Subcutaneous abdominal adipose tissue (tissue), 5 donors: ENCODE measurements at regions not wholly inside any gene's neighbourhood (a gene's known extent, or its start where the extent isn't known, plus 50 kb on each side); places are given as distances from the start of the nearest gene placed in this dataset.

Source experiments
- H3K27ac ChIP-seq: one replicate; pipeline ENCODE4 v1.7.0; 2013; ENCODE audit warnings: low read depth, mild to moderate bottlenecking, inconsistent platforms, low read length, moderate library complexity
- H3K27me3 ChIP-seq, 5 donors: one replicate each; pipeline ENCODE4 v1.7.0; 2013; ENCODE audit warnings: low read length in 5 of 5, inconsistent platforms in 1 of 5; ENCODE audit not compliant: control insufficient read depth in 5 of 5, insufficient read depth in 4 of 5
- H3K36me3 ChIP-seq, 5 donors: one replicate each; pipeline ENCODE4 v1.7.0; 2013; ENCODE audit warnings: low read length in 5 of 5; ENCODE audit not compliant: control insufficient read depth in 5 of 5, insufficient read depth in 5 of 5
- H3K4me1 ChIP-seq, 5 donors: one replicate each; pipeline ENCODE4 v1.7.0; 2013; ENCODE audit warnings: low read length in 5 of 5, mild to moderate bottlenecking in 3 of 5, moderate library complexity in 1 of 5; ENCODE audit not compliant: control insufficient read depth in 5 of 5, insufficient read depth in 5 of 5
- H3K4me3 ChIP-seq, 5 donors: one replicate each; pipeline ENCODE4 v1.7.0; 2013; ENCODE audit warnings: low read length in 5 of 5, low read depth in 1 of 5
- H3K9ac ChIP-seq, 5 donors: one replicate each; pipeline ENCODE4 v1.7.0; 2013; ENCODE audit warnings: low read length in 5 of 5, mild to moderate bottlenecking in 4 of 5, moderate library complexity in 3 of 5
- H3K9me3 ChIP-seq, 5 donors: one replicate each; pipeline ENCODE4 v1.7.0; 2013; ENCODE audit warnings: low read length in 5 of 5; ENCODE audit not compliant: control insufficient read depth in 5 of 5
- donor health status: healthy.
- donor health status: healthy.
- donor health status: healthy.
- donor health status: healthy.
- donor health status: healthy.

DNA sequence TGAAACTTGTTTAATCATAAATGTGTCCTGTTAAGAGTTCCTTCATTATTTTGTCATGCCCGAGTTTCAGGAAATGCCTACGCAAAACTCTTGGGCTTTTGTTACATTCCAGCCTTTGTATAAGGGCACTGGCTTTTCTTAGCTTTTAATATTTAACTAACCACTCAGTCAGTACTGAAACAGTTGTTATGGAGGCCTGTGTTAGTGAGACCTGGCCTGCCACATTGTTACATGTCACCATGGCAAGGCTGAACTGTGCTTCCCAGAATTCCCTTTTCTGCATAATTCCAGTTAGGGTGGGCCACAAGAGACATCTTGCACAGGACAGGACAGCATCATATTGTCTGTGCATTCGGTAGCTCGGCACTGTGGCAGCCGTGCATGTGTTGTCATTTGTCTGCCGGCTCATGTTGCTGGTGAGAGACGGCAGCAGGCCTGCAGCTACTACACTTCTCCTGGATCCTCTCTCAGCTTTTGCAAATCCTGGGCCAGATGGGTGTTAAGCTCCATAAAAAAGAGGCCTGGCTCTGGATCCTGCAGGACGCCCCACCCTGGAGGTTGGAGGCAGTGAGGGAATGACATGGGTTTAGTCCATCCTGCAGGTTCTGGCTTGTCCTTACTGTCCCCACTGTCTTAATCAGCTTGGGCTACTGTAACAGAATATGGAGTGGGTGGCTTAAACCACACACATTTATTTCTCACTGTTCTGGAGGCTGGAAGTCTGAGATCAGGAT is 128.8 kb upstream of the DTNBP1 start:
- Histone ChIP-seq H3K9ac (no peak overlapping the region), H3K4me3 (no peak overlapping the region), H3K27ac (no peak overlapping the region), H3K36me3 (no peaks in the 10 kb centered on the region), H3K9me3 (no peaks in the 10 kb centered on the region), H3K27me3 (no peaks in the 10 kb centered on the region), H3K4me1 (peaks cover 0 to 4% (median 0%) of the 10 kb centered on the region in 5 donors)

DNA sequence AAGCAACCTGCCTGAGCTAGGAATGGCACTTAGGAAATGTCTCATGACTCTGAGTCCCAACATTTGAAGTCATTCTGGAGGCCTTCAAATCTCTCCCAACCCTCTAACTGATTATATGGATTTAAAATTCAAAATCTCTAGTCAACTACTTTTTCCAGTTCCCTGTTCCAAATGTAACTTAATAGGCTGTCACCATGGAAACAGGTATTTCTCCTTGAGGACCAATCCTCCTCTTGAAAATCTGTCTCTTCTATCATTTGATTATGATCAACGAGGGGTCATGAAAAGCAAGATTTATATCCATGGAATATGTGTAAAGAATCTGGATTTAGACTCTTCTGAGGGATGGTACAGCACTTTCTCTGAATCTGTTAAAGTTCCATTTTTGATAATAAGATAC is 127.3 kb upstream of the DTNBP1 start:
- no peaks in the 10 kb centered on the region for H3K9me3 ChIP-seq
- no peak overlapping the region for H3K4me3 ChIP-seq
- H3K4me1 ChIP-seq = no peaks in the 10 kb centered on the region
- H3K9ac ChIP-seq = no peak overlapping the region
- no peak overlapping the region for H3K27ac ChIP-seq
- H3K36me3 ChIP-seq = no peaks in the 10 kb centered on the region
- H3K27me3 ChIP-seq = no peaks in the 10 kb centered on the region

DNA sequence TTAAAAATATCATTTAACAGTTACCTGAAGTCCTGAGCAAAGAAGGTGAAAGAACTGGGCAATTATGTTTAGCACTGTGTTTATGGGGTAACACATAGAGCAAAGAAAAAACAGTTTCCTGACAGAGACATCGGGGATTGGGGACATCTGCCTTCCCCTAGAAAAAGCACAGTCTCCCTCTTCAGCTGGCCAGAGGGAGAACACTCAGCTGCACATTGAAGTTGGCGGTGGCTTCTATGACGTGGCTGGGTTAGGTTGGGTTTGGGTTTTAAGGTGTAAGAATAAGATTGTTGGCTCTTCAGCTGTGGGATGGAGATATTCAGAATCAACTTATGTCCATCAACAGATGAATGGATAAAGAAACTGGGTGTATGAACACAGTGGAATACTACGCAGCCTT is 124.0 kb upstream of the DTNBP1 start:
- H3K9me3 ChIP-seq = no peaks in the 10 kb centered on the region
- no peak overlapping the region for H3K27ac ChIP-seq
- no peaks in the 10 kb centered on the region for H3K36me3 ChIP-seq
- no peak overlapping the region for H3K4me3 ChIP-seq
- H3K9ac ChIP-seq = no peak overlapping the region
- H3K4me1 ChIP-seq = no peaks in the 10 kb centered on the region
- H3K27me3 ChIP-seq = no peaks in the 10 kb centered on the region

DNA sequence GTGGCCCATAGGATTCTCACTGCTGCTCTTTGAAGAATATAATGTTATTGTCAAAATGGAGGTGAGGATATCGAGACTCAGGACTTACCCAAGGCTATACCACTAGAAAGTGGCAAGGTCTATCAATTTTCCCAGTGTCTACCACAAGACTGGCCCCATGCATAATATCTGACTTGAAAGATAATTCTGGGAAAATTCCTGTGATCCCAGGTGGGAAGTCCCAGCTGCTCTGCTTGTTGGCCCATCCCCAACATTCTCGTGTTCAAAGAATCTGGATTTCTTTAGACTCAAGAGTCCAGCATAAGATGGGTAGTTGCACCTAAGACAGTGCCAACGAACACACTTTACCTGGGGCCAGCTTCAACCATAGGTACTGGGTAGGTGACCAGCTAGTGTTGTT is 120.7 kb upstream of the DTNBP1 start:
- H3K36me3 ChIP-seq = no peaks in the 10 kb centered on the region
- H3K4me3 ChIP-seq = no peak overlapping the region
- no peak overlapping the region for H3K27ac ChIP-seq
- H3K27me3 ChIP-seq = no peaks in the 10 kb centered on the region
- no peak overlapping the region for H3K9ac ChIP-seq
- H3K4me1 ChIP-seq = no peaks in the 10 kb centered on the region
- H3K9me3 ChIP-seq = no peaks in the 10 kb centered on the region

- Histone ChIP-seq H3K27me3 (no peaks in the 10 kb centered on the region), H3K9me3 (no peaks in the 10 kb centered on the region), H3K27ac (no peak overlapping the region), H3K4me3 (no peak overlapping the region), H3K4me1 (no peaks in the 10 kb centered on the region), H3K9ac (no peak overlapping the region), H3K36me3 (no peaks in the 10 kb centered on the region)
These were observed 119.1 kb upstream of the DTNBP1 start for GRCh38 chr6:15781890-15782289.

DNA sequence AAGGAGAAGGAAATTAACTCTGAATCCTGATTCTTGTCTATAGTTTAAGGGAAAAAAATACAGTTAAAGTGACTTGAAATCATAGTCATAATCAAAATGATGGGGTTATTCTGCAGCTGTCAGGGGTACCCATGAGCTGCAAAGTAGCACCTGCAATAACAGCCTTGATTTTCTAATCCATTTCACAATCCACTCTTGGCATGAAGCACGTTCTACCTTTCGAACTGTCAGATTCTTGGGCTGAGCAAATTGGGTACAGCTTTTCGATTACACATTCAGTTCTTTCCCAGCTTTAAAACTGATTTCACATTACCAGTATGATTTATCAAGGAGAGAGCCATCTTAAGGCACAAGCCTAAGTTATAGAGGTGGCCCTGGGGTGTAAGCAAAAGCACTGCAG is 118.5 kb upstream of the DTNBP1 start:
- Histone ChIP-seq H3K4me1 (no peaks in the 10 kb centered on the region), H3K27ac (no peak overlapping the region), H3K9me3 (no peaks in the 10 kb centered on the region), H3K4me3 (no peak overlapping the region), H3K36me3 (no peaks in the 10 kb centered on the region), H3K9ac (no peak overlapping the region), H3K27me3 (no peaks in the 10 kb centered on the region)

DNA sequence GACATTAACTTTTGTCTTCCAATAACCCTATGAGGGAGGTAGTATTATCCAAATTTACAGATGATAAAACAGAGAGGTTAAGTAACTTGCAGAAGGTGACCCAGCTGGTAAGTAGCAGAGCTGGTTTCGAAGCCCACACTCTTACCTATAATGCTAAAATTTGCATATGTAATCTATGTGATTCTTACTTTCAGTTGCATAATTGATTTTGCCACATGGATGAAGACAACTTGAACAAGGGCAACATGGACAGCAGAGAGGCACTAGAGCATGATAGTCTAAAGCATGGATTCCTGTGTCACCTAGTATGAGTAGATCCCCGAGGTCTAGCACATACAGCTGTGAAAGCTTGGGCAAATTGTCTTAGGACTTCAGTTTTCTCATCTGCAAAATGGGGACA is 117.6 kb upstream of the DTNBP1 start:
- H3K27ac ChIP-seq = no peak overlapping the region
- no peaks in the 10 kb centered on the region for H3K36me3 ChIP-seq
- no peaks in the 10 kb centered on the region for H3K4me1 ChIP-seq
- H3K4me3 ChIP-seq = no peak overlapping the region
- H3K9ac ChIP-seq = no peak overlapping the region
- H3K27me3 ChIP-seq = no peaks in the 10 kb centered on the region
- H3K9me3 ChIP-seq = no peaks in the 10 kb centered on the region

DNA sequence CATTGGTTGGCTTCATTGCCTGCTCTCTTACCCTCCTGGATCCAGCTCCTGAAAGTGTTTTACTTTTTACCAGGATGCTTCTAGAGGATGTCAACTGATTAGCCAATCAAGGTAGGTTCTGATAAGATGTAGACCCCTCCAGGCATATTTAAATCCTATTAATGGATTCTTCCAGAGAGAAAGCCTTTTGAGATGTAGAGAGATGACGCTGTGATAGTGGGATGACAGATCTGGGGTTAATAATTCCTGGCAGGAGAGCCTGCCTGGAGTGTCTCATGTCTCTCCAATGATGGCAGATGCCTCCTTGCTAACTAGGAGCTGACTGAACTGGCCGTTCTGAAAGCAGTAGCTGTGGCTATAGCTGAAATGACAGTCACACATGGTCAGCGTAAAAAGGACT is 116.9 kb upstream of the DTNBP1 start:
- no peak overlapping the region for H3K4me3 ChIP-seq
- no peak overlapping the region for H3K27ac ChIP-seq
- no peak overlapping the region for H3K9ac ChIP-seq
- no peaks in the 10 kb centered on the region for H3K27me3 ChIP-seq
- no peaks in the 10 kb centered on the region for H3K36me3 ChIP-seq
- no peaks in the 10 kb centered on the region for H3K9me3 ChIP-seq
- H3K4me1 ChIP-seq = no peaks in the 10 kb centered on the region

DNA sequence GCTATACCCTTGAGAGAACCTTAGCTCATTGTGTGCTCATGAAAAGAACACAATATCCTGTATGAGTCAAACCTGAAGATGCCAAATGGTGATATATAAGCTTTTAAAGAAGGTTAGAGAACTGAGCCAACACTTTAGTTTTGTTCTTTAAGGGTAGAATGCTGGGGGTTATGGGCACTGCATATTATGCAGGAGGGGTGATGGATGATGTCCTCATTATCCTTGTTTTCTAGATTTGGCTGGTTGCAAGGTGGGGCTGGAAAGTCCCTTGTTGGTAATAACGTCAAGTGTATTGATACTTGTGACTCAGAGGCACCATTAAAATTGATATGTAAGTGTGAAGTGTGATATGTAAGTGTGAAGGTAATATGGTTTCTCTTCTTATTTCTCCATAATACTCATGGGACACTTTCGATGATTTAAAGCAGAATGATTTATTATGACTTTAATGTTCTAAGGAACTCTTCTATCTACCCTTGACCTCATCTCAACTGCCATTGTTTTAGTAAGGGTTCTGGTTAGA is 113.7 kb upstream of the DTNBP1 start:
- Histone ChIP-seq H3K4me1 (no peaks in the 10 kb centered on the region), H3K36me3 (no peaks in the 10 kb centered on the region), H3K4me3 (no peak overlapping the region), H3K27me3 (no peaks in the 10 kb centered on the region), H3K27ac (no peak overlapping the region), H3K9me3 (no peaks in the 10 kb centered on the region), H3K9ac (no peak overlapping the region)

DNA sequence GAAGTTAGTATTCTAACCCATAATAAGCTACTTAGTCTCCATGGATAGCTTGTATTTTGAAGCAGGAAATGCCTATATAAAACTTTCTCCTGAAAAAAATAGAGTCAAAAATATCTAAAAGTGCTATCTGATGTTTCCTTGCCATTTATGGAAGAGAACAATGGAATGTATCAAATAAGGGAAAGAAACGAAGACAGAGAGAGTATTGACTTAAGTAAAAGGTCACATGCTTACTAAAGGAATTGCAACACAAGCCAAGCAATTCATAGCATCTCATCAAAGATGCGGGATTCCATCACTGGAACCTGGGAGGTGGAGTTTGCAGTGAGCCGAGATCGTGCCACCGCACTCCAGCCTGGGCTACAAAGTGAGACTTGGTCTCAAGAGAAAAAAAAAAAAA is 112.9 kb upstream of the DTNBP1 start:
- Histone ChIP-seq H3K4me1 (no peaks in the 10 kb centered on the region), H3K27me3 (no peaks in the 10 kb centered on the region), H3K36me3 (no peaks in the 10 kb centered on the region), H3K9me3 (no peaks in the 10 kb centered on the region), H3K9ac (no peak overlapping the region), H3K27ac (no peak overlapping the region), H3K4me3 (no peak overlapping the region)
